SK-N-MC (cell line): ENCODE measurements at regions not wholly inside any gene's neighbourhood (a gene's known extent, or its start where the extent isn't known, plus 50 kb on each side); places are given as distances from the start of the nearest gene placed in this dataset.
"Not testable (repeated sequence)": the region's sequence is repeated elsewhere in the genome, so short reads cannot be mapped to it uniquely, and the experiment has no call there.

Source experiments
- DNase-seq: peaks from one replicate; pipeline ENCODE4 v3.0.0-alpha.2; 2011; ENCODE audit warnings: low read depth, low spot score
- H3K27ac ChIP-seq: fragments of 200-600 bp; sonication (generic); 2 replicates; pipeline ENCODE4 v1.5.1; 2016; ENCODE audit warnings: mixed run types
- H3K36me3 ChIP-seq: fragments of 200-600 bp; sonication (generic); 2 replicates; pipeline ENCODE4 v1.6.1; 2017; ENCODE audit warnings: antibody characterized with exemption, low read length, mixed read lengths; ENCODE audit not compliant: insufficient read depth
- H3K4me3 ChIP-seq: fragments of 200-600 bp; sonication (generic); 2 replicates; pipeline ENCODE4 v1.5.1; 2016
- H3K9ac ChIP-seq: fragments of 200-600 bp; sonication (generic); 2 replicates; pipeline ENCODE4 v1.8.0; 2017; ENCODE audit warnings: mixed run types, mixed read lengths; ENCODE audit not compliant: insufficient read length
- H3K9me3 ChIP-seq: fragments of 200-600 bp; sonication (generic); 2 replicates; pipeline ENCODE4 v1.6.1; 2017; ENCODE audit warnings: low read depth, mild to moderate bottlenecking, antibody characterized with exemption, low read length, moderate library complexity, mixed read lengths
- EZH2 ChIP-seq: fragments of 200-600 bp; sonication (generic); IDR thresholded peaks from one replicate; pipeline ENCODE4 v1.6.1; 2017; ENCODE audit warnings: antibody characterized with exemption
- FOXP2 ChIP-seq: optimal IDR thresholded peaks from 2 replicates; pipeline ENCODE3; 2011; ENCODE audit warnings: mild to moderate bottlenecking, moderate library complexity; ENCODE audit not compliant: insufficient read depth; ENCODE audit errors: extremely low read length, control extremely low read depth
- POLR2AphosphoS5 ChIP-seq: IDR thresholded peaks from 2 replicates; pipeline ENCODE4 v1.6.1; 2012; ENCODE audit warnings: mild to moderate bottlenecking, low read depth, low read length, borderline replicate concordance

DNA sequence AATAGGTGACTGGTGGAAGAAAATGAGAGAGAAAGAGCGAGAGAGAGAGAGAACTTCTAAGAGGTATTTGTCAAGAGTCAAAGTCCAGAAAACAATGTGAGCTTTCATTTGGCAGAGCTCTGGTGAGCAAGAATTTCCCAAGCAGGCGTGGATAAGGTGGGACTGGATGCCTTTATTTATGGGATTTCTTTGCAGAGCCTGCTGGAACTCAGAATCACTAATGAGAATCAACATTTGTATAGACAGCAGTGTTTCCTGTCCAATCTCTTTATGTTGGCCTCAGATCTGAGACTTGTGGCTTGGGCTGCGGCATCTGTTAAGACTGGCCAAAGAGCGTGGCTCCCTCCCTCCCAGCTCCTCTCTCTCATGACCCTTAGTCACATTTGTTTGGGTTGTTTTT lies 67.9 kb upstream of the TBL1X start:
- Histone ChIP-seq H3K27ac (no peak overlapping the region), H3K9me3 (no peaks in the 10 kb centered on the region), H3K4me3 (no peak overlapping the region), H3K9ac (no peak overlapping the region), H3K36me3 (no peaks in the 10 kb centered on the region)
- no peak for DNase-seq
- TF ChIP-seq POLR2AphosphoS5 (no peak), EZH2 (no peak), FOXP2 (no peak)

GRCh38 chrX:9401051-9401450 lies 63.8 kb upstream of the TBL1X start:
- H3K9me3 ChIP-seq = no peaks in the 10 kb centered on the region
- TF ChIP-seq FOXP2 (no peak), POLR2AphosphoS5 (no peak), EZH2 (no peak)
- H3K9ac ChIP-seq = no peak overlapping the region
- H3K27ac ChIP-seq = no peak overlapping the region
- DNase-seq = no peak
- no peaks in the 10 kb centered on the region for H3K36me3 ChIP-seq
- H3K4me3 ChIP-seq = no peak overlapping the region

DNA sequence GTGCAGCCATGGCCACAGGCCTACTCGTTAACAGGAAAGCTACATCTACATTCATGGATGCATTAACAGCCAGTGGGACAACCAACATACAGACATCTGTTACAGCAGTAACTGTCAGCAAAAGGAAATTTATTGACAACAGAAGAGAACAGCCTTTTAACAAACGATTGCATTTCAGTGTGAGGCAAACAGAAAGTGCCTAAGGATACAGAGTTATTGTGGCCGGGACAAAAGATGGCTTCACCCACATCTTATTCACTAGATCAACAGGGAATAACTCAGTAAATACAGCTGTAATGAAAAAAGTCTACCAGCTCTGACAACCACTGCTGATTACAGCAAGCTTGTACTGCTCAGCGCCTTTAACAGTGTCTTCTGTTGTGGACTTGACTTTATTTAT lies 61.5 kb upstream of the TBL1X start:
- H3K9ac ChIP-seq = no peak overlapping the region
- H3K27ac ChIP-seq = no peak overlapping the region
- no peak for DNase-seq
- no peak for TF ChIP-seq EZH2
- H3K4me3 ChIP-seq = no peak overlapping the region
- no peaks in the 10 kb centered on the region for H3K9me3 ChIP-seq
- no peaks in the 10 kb centered on the region for H3K36me3 ChIP-seq

GRCh38 chrX:9405635-9406034 lies 59.2 kb upstream of the TBL1X start:
- H3K27ac ChIP-seq, H3K36me3 ChIP-seq, DNase-seq, H3K9me3 ChIP-seq, H3K9ac ChIP-seq, H3K4me3 ChIP-seq: not testable (repeated sequence)

GRCh38 chrX:9410889-9411288 lies 54.0 kb upstream of the TBL1X start:
- not testable (repeated sequence) for H3K9me3 ChIP-seq, DNase-seq, H3K36me3 ChIP-seq, H3K9ac ChIP-seq, H3K4me3 ChIP-seq, H3K27ac ChIP-seq

DNA sequence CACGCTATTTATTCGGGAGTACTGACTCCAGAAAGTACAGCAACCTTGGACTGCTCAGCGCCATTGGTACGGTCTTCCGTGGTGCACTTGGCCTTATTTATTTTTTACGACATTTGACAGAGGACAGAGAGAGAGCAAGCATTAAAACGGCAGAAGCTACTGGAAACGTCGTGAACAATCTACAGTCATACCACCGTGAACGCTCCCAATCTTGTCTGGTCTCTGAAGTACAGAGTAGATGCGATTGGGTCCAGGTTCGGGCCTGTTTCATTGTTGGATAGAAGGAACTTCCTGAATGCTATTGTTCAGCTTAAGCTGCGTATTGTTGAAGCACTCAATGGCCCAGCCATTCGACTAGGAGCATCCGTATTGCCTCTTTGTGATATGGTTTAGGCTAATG lies 53.2 kb upstream of the TBL1X start:
- H3K27ac ChIP-seq, H3K36me3 ChIP-seq, H3K4me3 ChIP-seq, H3K9me3 ChIP-seq, DNase-seq, H3K9ac ChIP-seq: not testable (repeated sequence)

- no peak overlapping the region for H3K27ac ChIP-seq
- TF ChIP-seq EZH2 (no peak), FOXP2 (no peak), POLR2AphosphoS5 (no peak)
- no peak overlapping the region for H3K4me3 ChIP-seq
- no peaks in the 10 kb centered on the region for H3K36me3 ChIP-seq
- no peak for DNase-seq
- H3K9me3 ChIP-seq = no peaks in the 10 kb centered on the region
- no peak overlapping the region for H3K9ac ChIP-seq
Measured at GRCh38 chrX:9414416-9414815, 50.4 kb upstream of the TBL1X start.
